ENCODE measurements at regions not wholly inside any gene's neighbourhood (a gene's known extent, or its start where the extent isn't known, plus 50 kb on each side); places are given as distances from the start of the nearest gene placed in this dataset.
"Not testable (repeated sequence)": the region's sequence is repeated elsewhere in the genome, so short reads cannot be mapped to it uniquely, and the experiment has no call there.

GRCh38 chr13:83101574-83102247, 780.6 kb downstream of the SLITRK1 start:
- TF ChIP-seq, protein P1, sequence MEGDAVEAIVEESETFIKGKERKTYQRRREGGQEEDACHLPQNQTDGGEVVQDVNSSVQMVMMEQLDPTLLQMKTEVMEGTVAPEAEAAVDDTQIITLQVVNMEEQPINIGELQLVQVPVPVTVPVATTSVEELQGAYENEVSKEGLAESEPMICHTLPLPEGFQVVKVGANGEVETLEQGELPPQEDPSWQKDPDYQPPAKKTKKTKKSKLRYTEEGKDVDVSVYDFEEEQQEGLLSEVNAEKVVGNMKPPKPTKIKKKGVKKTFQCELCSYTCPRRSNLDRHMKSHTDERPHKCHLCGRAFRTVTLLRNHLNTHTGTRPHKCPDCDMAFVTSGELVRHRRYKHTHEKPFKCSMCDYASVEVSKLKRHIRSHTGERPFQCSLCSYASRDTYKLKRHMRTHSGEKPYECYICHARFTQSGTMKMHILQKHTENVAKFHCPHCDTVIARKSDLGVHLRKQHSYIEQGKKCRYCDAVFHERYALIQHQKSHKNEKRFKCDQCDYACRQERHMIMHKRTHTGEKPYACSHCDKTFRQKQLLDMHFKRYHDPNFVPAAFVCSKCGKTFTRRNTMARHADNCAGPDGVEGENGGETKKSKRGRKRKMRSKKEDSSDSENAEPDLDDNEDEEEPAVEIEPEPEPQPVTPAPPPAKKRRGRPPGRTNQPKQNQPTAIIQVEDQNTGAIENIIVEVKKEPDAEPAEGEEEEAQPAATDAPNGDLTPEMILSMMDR (IDR thresholded peaks at IDR 0.05; ENCODE audit: low read depth, low read length) = not testable (repeated sequence)
- not testable (repeated sequence) for TF ChIP-seq MAX (IDR thresholded peaks at IDR 0.05; ENCODE audit: low read depth, low read length)
